HG03520 (cell line): ENCODE measurements at regions not wholly inside any gene's neighbourhood (a gene's known extent, or its start where the extent isn't known, plus 50 kb on each side); places are given as distances from the start of the nearest gene placed in this dataset.
"Not testable (repeated sequence)": the region's sequence is repeated elsewhere in the genome, so short reads cannot be mapped to it uniquely, and the experiment has no call there.

Experiments
- ATAC-seq: cut with Tn5 transposase; IDR thresholded peaks from one replicate; pipeline ENCODE4 v1.9.1; 2021; ENCODE audit warnings: mild to moderate bottlenecking, moderate library complexity; ENCODE audit not compliant: unreplicated experiment

- no peak for ATAC-seq
These were observed 1332.5 kb downstream of the KCNT2 start for GRCh38 chr1:195275710-195276109.

DNA sequence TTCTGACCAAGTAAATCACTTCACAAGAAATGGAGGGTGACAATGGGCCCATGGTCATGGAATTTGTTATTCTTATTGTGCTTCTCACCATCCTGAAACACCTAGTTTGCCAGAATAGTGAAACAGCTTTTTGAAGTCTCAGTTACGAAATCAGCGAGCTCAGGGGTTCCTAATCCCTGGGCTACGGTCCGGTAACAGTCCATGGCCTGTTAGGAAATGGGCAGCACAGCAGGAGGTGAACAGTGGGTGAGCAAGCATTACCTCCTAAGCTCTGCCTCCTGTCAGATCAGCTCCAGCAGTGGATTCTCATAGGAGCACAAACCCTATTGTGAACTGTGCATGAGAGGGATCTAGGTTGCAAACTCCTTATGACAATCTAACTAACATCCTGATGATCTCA lies 1356.3 kb downstream of the KCNT2 start:
- no peak for ATAC-seq

GRCh38 chr1:195243492-195243891 lies 1364.7 kb downstream of the KCNT2 start:
- no peak for ATAC-seq

- no peak for ATAC-seq
These were observed 1367.2 kb downstream of the KCNT2 start for GRCh38 chr1:195241066-195241465.

- ATAC-seq, result no peak
These were observed 1369.9 kb downstream of the KCNT2 start for GRCh38 chr1:195238313-195238712.

- no peak for ATAC-seq
These were observed 1371.0 kb downstream of the KCNT2 start for GRCh38 chr1:195236991-195237889.

DNA sequence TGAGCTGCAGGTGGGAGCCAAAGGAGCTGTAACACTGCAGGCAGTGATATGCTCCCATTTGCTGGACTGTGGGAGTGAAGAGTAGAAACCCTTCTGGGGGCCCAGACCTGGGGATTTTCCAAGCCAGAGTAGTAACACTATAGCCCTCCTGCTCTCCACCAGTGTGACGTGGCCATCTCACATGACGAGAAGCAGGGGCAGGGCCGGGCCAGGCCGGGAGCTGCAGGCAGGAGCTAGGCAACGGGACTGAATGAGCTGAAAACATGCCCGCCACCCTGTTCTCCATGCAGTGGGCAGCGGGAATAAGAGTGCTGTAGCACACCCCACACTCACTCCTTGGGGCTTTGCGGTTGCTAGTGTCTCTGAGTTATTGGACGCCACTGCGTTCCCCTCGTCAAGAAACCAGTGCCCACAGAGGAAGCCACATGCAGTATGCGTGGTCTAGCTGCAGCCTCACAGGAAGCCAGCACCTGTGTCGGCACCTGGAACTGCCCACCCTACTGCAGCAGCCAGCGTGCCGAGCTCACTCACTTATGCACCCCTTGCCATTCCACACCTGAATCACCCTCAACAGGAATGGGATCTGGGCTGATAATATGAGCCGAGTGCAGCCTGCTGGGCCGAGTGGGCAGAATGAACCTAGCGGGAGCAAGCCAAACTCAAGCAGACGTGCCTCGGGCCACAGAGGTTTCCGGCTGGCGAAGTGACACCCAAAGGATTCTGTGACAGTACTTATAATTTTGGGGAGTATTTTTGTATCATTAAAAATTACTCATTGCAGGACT lies 1389.6 kb downstream of the KCNT2 start:
- no peak for ATAC-seq

DNA sequence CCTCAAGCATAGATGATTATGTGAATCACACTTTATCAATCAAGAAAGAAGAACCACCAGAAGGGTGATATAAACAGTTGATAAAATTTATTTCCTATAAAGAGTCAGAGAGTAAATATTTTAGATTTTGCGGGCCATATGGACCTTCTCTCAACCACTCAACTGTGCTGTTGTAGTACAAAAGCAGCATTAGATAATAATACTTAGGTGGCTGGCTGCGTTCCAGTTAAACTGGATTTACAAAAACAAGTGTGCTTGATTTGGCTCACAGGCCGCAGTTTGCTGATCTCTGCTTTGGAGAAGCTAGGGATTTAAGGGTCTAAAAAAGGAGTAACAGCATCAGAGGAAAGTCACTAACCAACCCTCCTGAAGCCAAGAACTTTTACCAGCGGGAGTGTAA lies 1406.0 kb downstream of the KCNT2 start:
- no peak for ATAC-seq

- ATAC-seq, result no peak
These were observed 1407.5 kb downstream of the KCNT2 start for GRCh38 chr1:195200772-195201171.

DNA sequence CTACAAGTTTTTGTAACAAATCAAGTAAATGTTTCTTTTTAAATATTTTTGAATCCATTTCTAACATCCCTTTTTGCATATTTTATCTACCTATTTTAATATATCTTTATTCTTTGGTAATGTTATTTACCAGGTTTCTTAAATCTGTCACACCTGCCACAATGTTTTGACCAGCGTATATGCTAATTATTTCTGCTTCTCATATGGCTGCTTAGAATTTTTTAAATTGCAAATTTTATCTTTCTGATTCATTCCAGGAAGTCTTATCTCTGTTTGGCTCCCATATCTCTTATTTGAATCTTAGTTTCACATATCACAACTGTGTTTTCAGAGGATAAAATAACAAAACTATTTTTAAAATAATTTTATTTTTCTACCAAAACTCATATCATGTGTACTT lies 1411.1 kb downstream of the KCNT2 start:
- no peak for ATAC-seq

- ATAC-seq, result peak; percentile 95
These were observed 1412.7 kb downstream of the KCNT2 start for GRCh38 chr1:195195423-195196057.

GRCh38 chr1:195193134-195193533 lies 1415.1 kb downstream of the KCNT2 start:
- ATAC-seq, result no peak

DNA sequence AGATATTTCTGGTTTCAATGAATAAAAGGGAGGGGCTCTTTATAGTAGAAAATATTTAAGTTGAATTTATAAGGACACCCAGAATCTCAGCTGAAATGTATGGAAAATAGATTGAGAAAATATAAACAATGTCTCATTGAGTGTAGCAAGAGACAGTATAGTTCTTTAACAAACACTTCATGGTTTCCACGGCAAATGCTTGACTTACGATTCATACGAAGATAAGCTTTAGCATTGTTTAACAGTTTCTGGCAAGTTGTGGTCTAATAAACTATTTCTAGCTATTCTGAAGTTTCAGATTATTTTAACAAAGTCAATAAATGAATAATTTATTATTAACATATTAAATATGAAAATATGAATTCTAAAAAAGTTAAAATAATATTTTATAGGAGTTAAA lies 1419.4 kb downstream of the KCNT2 start:
- no peak for ATAC-seq

- no peak for ATAC-seq
These were observed 1421.7 kb downstream of the KCNT2 start for GRCh38 chr1:195186544-195186943.

DNA sequence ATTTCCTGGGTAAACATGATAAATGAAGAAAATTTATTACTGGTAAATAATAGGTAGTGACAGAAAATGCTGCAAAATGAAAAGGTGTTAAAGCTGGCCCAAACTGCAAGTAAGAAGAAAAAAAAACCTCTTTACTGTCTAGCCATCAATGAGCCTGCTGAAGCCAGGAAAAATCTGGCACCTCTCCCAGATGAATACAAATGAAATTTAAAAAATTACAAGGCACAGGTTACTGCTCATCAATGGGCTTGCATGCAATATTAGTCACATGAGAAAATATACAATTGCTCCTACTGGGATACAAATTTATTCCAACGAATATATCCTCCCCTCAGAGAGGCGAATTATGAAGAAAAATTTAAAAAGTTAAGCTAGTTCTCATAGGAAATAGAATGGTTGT lies 1422.5 kb downstream of the KCNT2 start:
- ATAC-seq, result no peak

DNA sequence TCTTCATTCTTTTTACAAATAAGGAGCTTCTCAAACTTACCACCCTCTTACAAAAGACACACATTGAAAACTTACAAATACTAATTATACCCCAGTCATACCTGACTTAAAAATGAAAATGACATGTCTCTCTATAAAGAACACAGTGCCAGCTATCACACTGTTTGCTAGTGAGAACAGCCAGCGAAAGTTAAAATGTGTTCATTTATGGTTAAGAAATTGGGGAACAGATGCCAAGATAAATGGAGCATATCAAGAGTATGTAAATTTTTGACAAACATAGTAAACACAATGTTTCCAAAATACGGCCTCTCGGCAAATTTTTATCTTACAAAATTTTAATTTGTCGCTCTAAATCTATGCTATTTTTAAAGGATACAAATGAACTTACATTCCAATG lies 1422.9 kb downstream of the KCNT2 start:
- ATAC-seq, result no peak

DNA sequence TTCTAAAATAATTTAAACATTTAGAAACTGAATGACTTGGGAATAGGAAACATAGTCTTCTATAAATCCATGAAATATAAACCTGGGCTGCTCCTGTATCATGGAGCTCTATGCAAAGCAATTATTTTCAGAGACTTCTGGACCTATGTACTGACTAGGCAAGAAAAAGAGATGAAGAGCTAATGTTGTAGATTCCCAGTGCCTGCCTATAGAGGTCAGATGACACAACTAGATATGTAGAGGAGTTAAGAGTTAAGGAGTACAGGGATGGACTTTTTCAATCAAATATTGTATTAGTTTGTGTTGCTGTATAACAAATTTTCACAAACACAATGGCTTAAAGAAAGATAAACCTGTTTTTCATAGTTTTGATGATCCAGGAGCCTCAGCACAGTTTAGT lies 1434.5 kb downstream of the KCNT2 start:
- ATAC-seq, result no peak

GRCh38 chr1:195159795-195160194 lies 1448.4 kb downstream of the KCNT2 start:
- ATAC-seq, result not testable (repeated sequence)

- no peak for ATAC-seq
These were observed 1450.1 kb downstream of the KCNT2 start for GRCh38 chr1:195158091-195158490.

DNA sequence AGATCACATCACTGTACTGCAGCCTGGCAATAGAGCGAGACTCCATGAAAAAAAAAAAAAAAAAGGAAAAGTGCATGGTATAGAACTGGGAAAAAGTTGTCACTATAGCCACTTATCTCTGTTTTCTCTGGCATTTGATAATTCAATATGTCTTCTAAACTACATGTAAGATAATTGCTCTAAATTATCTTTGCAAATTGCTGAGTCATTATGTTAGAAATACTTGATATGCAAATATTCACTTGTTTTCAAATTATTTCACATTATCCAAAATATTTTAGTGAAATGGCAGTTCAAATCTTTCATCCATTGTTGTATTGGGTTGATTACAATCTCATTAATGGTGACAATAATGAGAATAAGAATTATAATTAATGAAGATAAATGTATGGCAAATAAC lies 1455.1 kb downstream of the KCNT2 start:
- no peak for ATAC-seq

- ATAC-seq, result no peak
These were observed 1457.5 kb downstream of the KCNT2 start for GRCh38 chr1:195150768-195151167.

DNA sequence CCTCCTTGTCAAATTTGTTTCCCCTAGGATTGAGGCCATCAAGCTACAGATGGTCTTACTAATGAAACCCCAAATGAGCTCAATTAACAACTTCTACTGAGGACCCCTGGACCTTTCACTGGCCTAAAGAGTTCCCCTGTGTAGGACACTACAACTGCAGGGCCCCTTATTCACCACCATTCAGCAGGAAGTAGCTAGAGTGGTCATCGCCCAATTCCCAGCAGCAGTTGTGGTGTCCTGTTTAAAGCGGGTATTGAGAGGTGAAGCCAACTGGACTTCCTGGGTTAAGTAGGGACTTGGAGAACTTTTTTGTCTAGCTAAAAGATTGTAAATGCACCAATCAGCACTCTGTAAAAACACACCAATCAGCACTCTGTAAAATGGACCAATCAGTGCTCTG lies 1466.9 kb downstream of the KCNT2 start:
- no peak for ATAC-seq
